HEK293T (cell line): ENCODE measurements at regions not wholly inside any gene's neighbourhood (a gene's known extent, or its start where the extent isn't known, plus 50 kb on each side); places are given as distances from the start of the nearest gene placed in this dataset.

Experiments
- ARNT ChIP-seq: fragments of 450-650 bp; IDR thresholded peaks from 2 replicates; pipeline ENCODE4 v1.6.1; 2017; ENCODE audit warnings: mild to moderate bottlenecking
- FOXA1 ChIP-seq: fragments of 450-650 bp; IDR thresholded peaks from 2 replicates; pipeline ENCODE4 v1.6.1; 2016; ENCODE audit warnings: mild to moderate bottlenecking
- FOXK2 ChIP-seq: fragments of 450-650 bp; IDR thresholded peaks from 2 replicates; pipeline ENCODE4 v1.6.1; 2016; ENCODE audit warnings: mild to moderate bottlenecking
- FOXM1 ChIP-seq: fragments of 450-650 bp; IDR thresholded peaks from 2 replicates; pipeline ENCODE4 v1.6.1; 2017; ENCODE audit warnings: mild to moderate bottlenecking, borderline replicate concordance
- L3MBTL2 ChIP-seq: fragments of 450-650 bp; conservative IDR thresholded peaks from 2 replicates; pipeline ENCODE4 v1.6.1; 2016; ENCODE audit warnings: mild to moderate bottlenecking
- SP1 ChIP-seq: fragments of 450-650 bp; IDR thresholded peaks from 2 replicates; pipeline ENCODE4 v1.6.1; 2017

DNA sequence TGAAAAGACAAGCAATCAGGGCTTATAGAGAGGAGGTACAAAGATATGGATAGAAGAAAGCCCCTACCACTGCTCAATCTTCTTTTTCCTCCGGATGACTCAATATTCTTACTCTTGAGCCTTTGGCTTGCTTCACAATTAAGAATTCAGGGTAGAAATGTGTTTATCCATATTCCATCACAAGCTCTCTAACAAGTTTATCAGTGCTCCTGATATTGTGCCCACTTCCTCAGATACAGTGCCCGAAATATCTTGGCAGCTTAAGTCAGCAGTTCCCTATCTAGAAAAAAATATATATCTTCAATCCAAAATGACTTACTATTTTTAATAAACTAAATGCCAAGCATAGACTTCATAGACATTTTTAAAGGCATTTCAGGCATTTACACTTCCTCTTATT lies 255.1 kb upstream of the FAT3 start:
- TF ChIP-seq FOXA1 (no peak), L3MBTL2 (no peak), SP1 (no peak), FOXM1 (no peak), FOXK2 (no peak), ARNT (no peak)
